H1 (cell line): ENCODE measurements at regions not wholly inside any gene's neighbourhood (a gene's known extent, or its start where the extent isn't known, plus 50 kb on each side); places are given as distances from the start of the nearest gene placed in this dataset.

ENCODE experiments used
- CTCF ChIA-PET: fragments of 300-600 bp; sonication (Branson Sonifier 250); formaldehyde crosslinking; loops from one replicate; lab custom pipeline; 2021; ENCODE audit not compliant: partially characterized antibody; lab: Charles Lee
- POLR2A ChIA-PET: fragments of 300-600 bp; sonication (Branson Sonifier 250); formaldehyde crosslinking; loops from one replicate; lab custom pipeline; 2021; ENCODE audit warnings: inconsistent platforms; ENCODE audit not compliant: partially characterized antibody; lab: Charles Lee
- DNase-seq, 2 experiments: peaks; one replicate each; pipeline versions ENCODE4 v3.0.0 to v3.0.0-alpha.2; 2010 to 2022; ENCODE audit warnings: low spot score in 2 of 2, low read depth in 1 of 2, mixed read lengths in 1 of 2
- FAIRE-seq: peaks from 2 replicates; lab custom pipeline; 2011; peaks lifted over from hg19 to GRCh38; lab: Jason Lieb, UNC
- H2AFZ ChIP-seq: 2 replicates; pipeline ENCODE4 v1.8.1; 2012; ENCODE audit warnings: low read length, inconsistent platforms
- H2AK5ac ChIP-seq: 2 replicates; pipeline ENCODE4 v1.6.1; 2013; ENCODE audit warnings: low read depth, low read length
- H2BK120ac ChIP-seq: replicated peaks from 2 replicates; pipeline ENCODE3; 2013; ENCODE audit warnings: low read depth, low read length, inconsistent platforms
- H2BK12ac ChIP-seq: 2 replicates; pipeline ENCODE4 v1.6.1; 2013; ENCODE audit warnings: low read depth, low read length
- H2BK15ac ChIP-seq: 2 replicates; pipeline ENCODE4 v1.6.1; 2013; ENCODE audit warnings: low read length
- H2BK20ac ChIP-seq: 2 replicates; pipeline ENCODE4 v1.6.1; 2013; ENCODE audit warnings: low read length
- H2BK5ac ChIP-seq: 2 replicates; pipeline ENCODE4 v1.6.1; 2013; ENCODE audit warnings: low read depth, low read length
- H3K14ac ChIP-seq: 2 replicates; pipeline ENCODE4 v1.6.1; 2013; ENCODE audit warnings: inconsistent platforms; ENCODE audit not compliant: insufficient read length
- H3K18ac ChIP-seq: 2 replicates; pipeline ENCODE4 v1.6.1; 2013; ENCODE audit warnings: low read length; ENCODE audit errors: extremely low read depth
- H3K23ac ChIP-seq: 2 replicates; pipeline ENCODE4 v1.6.1; 2013; ENCODE audit warnings: inconsistent platforms; ENCODE audit not compliant: insufficient read length
- H3K23me2 ChIP-seq: 2 replicates; pipeline ENCODE4 v1.6.1; 2013; ENCODE audit warnings: low read depth, low read length
- H3K27ac ChIP-seq: 2 replicates; pipeline ENCODE4 v1.6.1; 2011; ENCODE audit warnings: low read depth, low read length, inconsistent platforms
- H3K27me3 ChIP-seq, 4 experiments: replicated peaks in 1 of 4; 1 replicate in 1 of 4; 2 replicates in 3 of 4; pipeline versions ENCODE4 v1.6.1 to v1.8.1; 2011 to 2013; ENCODE audit warnings: low read length in 3 of 4, mild to moderate bottlenecking in 3 of 4, inconsistent platforms in 2 of 4, mixed read lengths in 2 of 4, moderate library complexity in 1 of 4; ENCODE audit not compliant: control insufficient read depth in 3 of 4, insufficient read depth in 3 of 4; ENCODE audit errors: extremely low read depth in 1 of 4
- H3K36me3 ChIP-seq, 4 experiments: 2 replicates each; pipeline versions ENCODE4 v1.6.1 to v1.8.1; 2011 to 2013; ENCODE audit warnings: mild to moderate bottlenecking in 4 of 4, low read length in 3 of 4, moderate library complexity in 2 of 4, control low read depth in 1 of 4, inconsistent platforms in 1 of 4; ENCODE audit not compliant: insufficient read depth in 4 of 4, control insufficient read depth in 2 of 4
- H3K4ac ChIP-seq: replicated peaks from 2 replicates; pipeline ENCODE3; 2013; ENCODE audit warnings: low read length, low read depth, mixed read lengths, inconsistent platforms; ENCODE audit not compliant: insufficient read length
- H3K4me1 ChIP-seq, 4 experiments: replicated peaks in 1 of 4; 1 replicate in 1 of 4; 2 replicates in 3 of 4; pipeline versions ENCODE4 v1.6.1 to v1.8.1; 2011 to 2013; ENCODE audit warnings: low read length in 3 of 4, inconsistent platforms in 2 of 4, mixed read lengths in 1 of 4; ENCODE audit not compliant: insufficient read depth in 4 of 4, control insufficient read depth in 3 of 4
- H3K4me2 ChIP-seq, 2 experiments: 2 replicates each; pipeline versions ENCODE4 v1.6.1 to v1.8.1; 2011 to 2013; ENCODE audit warnings: low read depth in 2 of 2, low read length in 2 of 2, control low read depth in 1 of 2, inconsistent platforms in 1 of 2, mild to moderate bottlenecking in 1 of 2; ENCODE audit not compliant: insufficient read depth in 1 of 2
- H3K4me3 ChIP-seq, 4 experiments: fragments of 200-600, 300-600 bp in 1 of 4; sonication (generic), shearing (Covaris generic), sonication (Bioruptor Twin) in 1 of 4; 2 replicates each; pipeline versions ENCODE4 v1.5.1 to v1.8.1; 2011 to 2016; ENCODE audit warnings: low read length in 4 of 4, low read depth in 3 of 4, control low read depth in 2 of 4, inconsistent platforms in 2 of 4, mild to moderate bottlenecking in 2 of 4, mixed read lengths in 1 of 4, moderate library complexity in 1 of 4; ENCODE audit not compliant: insufficient read depth in 2 of 4; ENCODE audit errors: extremely low read depth in 1 of 4
- H3K56ac ChIP-seq: replicated peaks from 2 replicates; pipeline ENCODE3; 2013; ENCODE audit warnings: low read depth, mild to moderate bottlenecking, mixed read lengths, low read length, inconsistent platforms; ENCODE audit not compliant: insufficient read length
- H3K79me1 ChIP-seq: 2 replicates; pipeline ENCODE4 v1.6.1; 2013; ENCODE audit warnings: low read depth, low read length, control low read depth
- H3K79me2 ChIP-seq, 2 experiments: 2 replicates each; pipeline versions ENCODE4 v1.6.1 to v1.8.1; 2012 to 2013; ENCODE audit warnings: low read length in 2 of 2, mild to moderate bottlenecking in 2 of 2, inconsistent platforms in 1 of 2; ENCODE audit not compliant: insufficient read depth in 2 of 2, control insufficient read depth in 1 of 2
- H3K9ac ChIP-seq, 4 experiments: replicated peaks in 1 of 4; 1 replicate in 1 of 4; 2 replicates in 3 of 4; pipeline versions ENCODE4 v1.6.1 to v1.8.1; 2011 to 2013; ENCODE audit warnings: low read depth in 3 of 4, low read length in 3 of 4, control low read depth in 2 of 4, mild to moderate bottlenecking in 2 of 4, moderate library complexity in 2 of 4, inconsistent platforms in 1 of 4; ENCODE audit errors: extremely low read depth in 1 of 4
- H3K9me3 ChIP-seq, 2 experiments: 2 replicates each; pipeline versions ENCODE4 v1.6.1 to v1.8.1; 2012 to 2013; ENCODE audit warnings: mild to moderate bottlenecking in 2 of 2, moderate library complexity in 2 of 2, control low read depth in 1 of 2, inconsistent platforms in 1 of 2, low read depth in 1 of 2, low read length in 1 of 2, mixed read lengths in 1 of 2; ENCODE audit not compliant: insufficient read depth in 2 of 2
- H4K20me1 ChIP-seq, 2 experiments: replicated peaks in 1 of 2; 2 replicates each; pipeline versions ENCODE3 to v1.8.1; 2011 to 2013; ENCODE audit warnings: inconsistent platforms in 2 of 2, low read length in 2 of 2, mild to moderate bottlenecking in 1 of 2; ENCODE audit not compliant: insufficient read depth in 2 of 2, control insufficient read depth in 1 of 2
- H4K5ac ChIP-seq: 2 replicates; pipeline ENCODE4 v1.6.1; 2013; ENCODE audit warnings: low read length, low read depth, mixed read lengths, inconsistent platforms; ENCODE audit not compliant: insufficient read length
- H4K8ac ChIP-seq: 2 replicates; pipeline ENCODE4 v1.8.0; 2013; ENCODE audit warnings: mild to moderate bottlenecking, moderate library complexity, low read length, inconsistent platforms; ENCODE audit not compliant: insufficient read depth; ENCODE audit errors: extremely low read depth
- H4K91ac ChIP-seq: replicated peaks from 2 replicates; pipeline ENCODE3; 2013; ENCODE audit warnings: low read length, mixed read lengths, inconsistent platforms; ENCODE audit not compliant: insufficient read length
- BRCA1 ChIP-seq: IDR thresholded peaks from 2 replicates; pipeline ENCODE4 v1.6.1; 2012; ENCODE audit warnings: low read depth, low read length, improper control_type of control experiment
- FOSL1 ChIP-seq: IDR thresholded peaks from 2 replicates; pipeline ENCODE4 v1.6.1; 2011; ENCODE audit warnings: mild to moderate bottlenecking, low read depth, low read length, moderate library complexity; ENCODE audit not compliant: insufficient read depth
- KDM5A ChIP-seq: fragments of 200-600 bp; IDR thresholded peaks from 2 replicates; pipeline ENCODE4 v1.7.1; 2012; ENCODE audit warnings: mild to moderate bottlenecking, low read length, inconsistent platforms, mixed read lengths
- NRF1 ChIP-seq: IDR thresholded peaks from 2 replicates; pipeline ENCODE4 v1.6.1; 2011; ENCODE audit warnings: mild to moderate bottlenecking, low read depth, low read length, improper control_type of control experiment
- USF2 ChIP-seq: IDR thresholded peaks from 2 replicates; pipeline ENCODE4 v1.6.1; 2011; ENCODE audit warnings: low read length, improper control_type of control experiment
- WGBS, 2 experiments: shearing (Covaris generic) in 1 of 2; methylation state at CpG; one replicate each; pipeline versions ENCODE4 v1.1.6 to v1.1.7; 2013 to 2015; ENCODE audit warnings: low lambda C conversion rate in 2 of 2, mixed read lengths in 2 of 2, inconsistent platforms in 1 of 2, low coverage in 1 of 2, missing lambda C conversion rate in 1 of 2; ENCODE audit not compliant: insufficient replicate concordance in 2 of 2, insufficient coverage in 1 of 2, insufficient read length in 1 of 2; ENCODE audit errors: extremely low coverage in 1 of 2, missing lambda C conversion rate in 1 of 2; 5-methylcytosine and 5-hydroxymethylcytosine counted together

- H2BK15ac ChIP-seq, result no peak overlapping the region
- no peak overlapping the region for H3K4me2 ChIP-seq
- POLR2A ChIA-PET, result no interaction called here
- FAIRE-seq, result no peak
- H3K23me2 ChIP-seq, result no peaks in the 10 kb centered on the region
- H3K4me1 ChIP-seq, result no peaks in the 10 kb centered on the region
- H3K18ac ChIP-seq, result no peak overlapping the region
- no peak overlapping the region for H2AFZ ChIP-seq
- no peaks in the 10 kb centered on the region for H3K9me3 ChIP-seq
- CTCF ChIA-PET, result interaction anchor here (0.7 to 1.7 kb wide), 5 partner anchors 10 to 805 kb away, joined by 3 to 7 read pairs (median 5); no protein-coding TSS in a partner anchor
- H4K8ac ChIP-seq, result no peak overlapping the region
- no peaks in the 10 kb centered on the region for H3K36me3 ChIP-seq
- H3K23ac ChIP-seq, result no peak overlapping the region
- no peaks in the 10 kb centered on the region for H3K79me1 ChIP-seq
- no peak overlapping the region for H3K14ac ChIP-seq
- H3K4ac ChIP-seq, result no peak overlapping the region
- no peak overlapping the region for H3K27ac ChIP-seq
- 79% methylated on average over 2 of the region's 2 CpGs; no CpG with 5 or more reads in 1 of the 2 experiments for WGBS, 2 experiments
- no peak overlapping the region for H4K91ac ChIP-seq
- H2BK12ac ChIP-seq, result no peak overlapping the region
- H2AK5ac ChIP-seq, result no peak overlapping the region
- no peak overlapping the region for H2BK5ac ChIP-seq
- no peak overlapping the region for H3K4me3 ChIP-seq
- H2BK20ac ChIP-seq, result no peak overlapping the region
- no peaks in the 10 kb centered on the region for H3K79me2 ChIP-seq
- H4K20me1 ChIP-seq, result no peaks in the 10 kb centered on the region
- H2BK120ac ChIP-seq, result no peak overlapping the region
- no peak for TF ChIP-seq USF2
- TF ChIP-seq FOSL1, result no peak
- no peak for TF ChIP-seq NRF1
- TF ChIP-seq KDM5A, result no peak
- TF ChIP-seq BRCA1, result no peak
- TF ChIP-seq, all 59 proteins: peak for 0
- no peak for DNase-seq
- Histone ChIP-seq H3K27me3 (no peaks in the 10 kb centered on the region), H4K5ac (no peak overlapping the region), H3K9ac (no peak overlapping the region), H3K56ac (no peak overlapping the region)
These were observed 1037.1 kb upstream of the INTU start for GRCh38 chr4:126595643-126596042.
